Upper lobe of left lung (tissue), 6 donors: ENCODE measurements at regions not wholly inside any gene's neighbourhood (a gene's known extent, or its start where the extent isn't known, plus 50 kb on each side); places are given as distances from the start of the nearest gene placed in this dataset.
A peak's percentile ranks its signal among the peaks of the same experiment; 100 is the strongest.

Experiments
- ATAC-seq, 2 donors: fragments of 200-7000 bp; cut with Tn5 transposase; one replicate each; pipeline ENCODE4 v1.9.1; 2022; ENCODE audit warnings: mild to moderate bottlenecking in 2 of 2, moderate library complexity in 2 of 2; ENCODE audit not compliant: low FRiP score in 2 of 2
- DNase-seq, 2 donors: peaks; one replicate each; pipeline ENCODE4 v3.0.0-alpha.2; 2019 to 2020
- H3K27ac ChIP-seq, 4 donors: fragments of 200-600 bp; sonication (generic); one replicate each; pipeline ENCODE4 v1.5.1; 2016 to 2019
- H3K27me3 ChIP-seq, 4 donors: fragments of 200-600 bp; sonication (generic); one replicate each; pipeline ENCODE4 v1.5.1; 2017 to 2019
- H3K36me3 ChIP-seq, 4 donors: fragments of 200-600 bp; sonication (generic); one replicate each; pipeline ENCODE4 v1.5.1; 2016 to 2019
- H3K4me1 ChIP-seq, 4 donors: fragments of 200-600 bp; sonication (generic); one replicate each; pipeline ENCODE4 v1.5.1; 2018 to 2019
- H3K4me3 ChIP-seq, 4 donors: fragments of 200-600 bp; sonication (generic); one replicate each; pipeline ENCODE4 v1.5.1; 2017 to 2019; ENCODE audit warnings: mild to moderate bottlenecking in 2 of 4, moderate library complexity in 1 of 4
- H3K9me3 ChIP-seq, 4 donors: fragments of 200-600 bp; sonication (generic); one replicate each; pipeline ENCODE4 v1.5.1; 2018 to 2019
- CTCF ChIP-seq, 6 experiments: fragments of 450-650 bp in 4 of 6; fragments of 200-600 bp in 2 of 6; sonication (generic) in 2 of 6; IDR thresholded peaks; one replicate each; pipeline ENCODE4 v1.5.1; 2016 to 2019; ENCODE audit warnings: antibody characterized with exemption in 6 of 6
- EP300 ChIP-seq, 4 donors: sonication (generic); formaldehyde crosslinking; IDR thresholded peaks; one replicate each; pipeline ENCODE4 v1.5.1; 2017; ENCODE audit warnings: antibody characterized with exemption in 4 of 4, control low read depth in 2 of 4
- POLR2A ChIP-seq, 4 donors: fragments of 450-650 bp; IDR thresholded peaks; one replicate each; pipeline ENCODE4 v1.5.1; 2016 to 2017; ENCODE audit warnings: antibody characterized with exemption in 4 of 4, mild to moderate bottlenecking in 2 of 4
- POLR2AphosphoS5 ChIP-seq, 2 donors: sonication (generic); formaldehyde crosslinking; IDR thresholded peaks; one replicate each; pipeline ENCODE4 v1.5.1; 2017; ENCODE audit warnings: antibody characterized with exemption in 2 of 2
- WGBS, 2 donors: methylation state at CpG; one replicate each; pipeline ENCODE4 v1.1.5; 2017 to 2018; 5-methylcytosine and 5-hydroxymethylcytosine counted together
- donor health status: DM: no; HTN: no; CAD: no; lungs with moderate emphysema.
- donor health status: DM: no; HTN: yes; CAD: no; lungs with severe emphysema.

GRCh38 chr11:127995921-127996320, 591.4 kb downstream of the ETS1 start:
- no peak overlapping the region for H3K4me3 ChIP-seq
- H3K36me3 ChIP-seq, result no peaks in the 10 kb centered on the region
- no peak for ATAC-seq
- DNase-seq, result no peak
- no peak overlapping the region for H3K27ac ChIP-seq
- H3K9me3 ChIP-seq, result no peaks in the 10 kb centered on the region
- no peaks in the 10 kb centered on the region for H3K27me3 ChIP-seq
- WGBS, 2 donors, result 74 to 87% methylated on average over 3 of the region's 3 CpGs
- H3K4me1 ChIP-seq, result no peaks in the 10 kb centered on the region
- TF ChIP-seq CTCF (IDR thresholded peaks at IDR 0.05) (no peak), POLR2A (IDR thresholded peaks at IDR 0.05) (no peak), EP300 (IDR thresholded peaks at IDR 0.05) (no peak), POLR2AphosphoS5 (IDR thresholded peaks at IDR 0.05) (no peak)

- H3K27ac ChIP-seq, result no peak overlapping the region
- TF ChIP-seq CTCF (IDR thresholded peaks at IDR 0.05) (no peak), POLR2AphosphoS5 (IDR thresholded peaks at IDR 0.05) (no peak), EP300 (IDR thresholded peaks at IDR 0.05) (no peak), POLR2A (IDR thresholded peaks at IDR 0.05) (no peak)
- ATAC-seq, result no peak
- H3K4me1 ChIP-seq, result no peaks in the 10 kb centered on the region
- H3K36me3 ChIP-seq, result no peaks in the 10 kb centered on the region
- no peak overlapping the region for H3K4me3 ChIP-seq
- H3K27me3 ChIP-seq, result no peaks in the 10 kb centered on the region
- DNase-seq, result no peak
- H3K9me3 ChIP-seq, result no peaks in the 10 kb centered on the region
- WGBS, 2 donors, result 77% methylated on average over 4 of the region's 4 CpGs
These were observed 592.6 kb downstream of the ETS1 start for GRCh38 chr11:127994736-127995135.

GRCh38 chr11:127993788-127994187, 593.6 kb downstream of the ETS1 start:
- H3K4me3 ChIP-seq, result no peak overlapping the region
- peak in 1 of 2 donors; percentile 16 for ATAC-seq
- no peak for DNase-seq
- no peaks in the 10 kb centered on the region for H3K36me3 ChIP-seq
- no peaks in the 10 kb centered on the region for H3K9me3 ChIP-seq
- no peaks in the 10 kb centered on the region for H3K27me3 ChIP-seq
- WGBS, 2 donors, result 88 to 94% methylated on average over 6 to 7 of the region's 7 CpGs
- TF ChIP-seq CTCF (IDR thresholded peaks at IDR 0.05), result no peak
- no peak for TF ChIP-seq POLR2AphosphoS5 (IDR thresholded peaks at IDR 0.05)
- TF ChIP-seq EP300 (IDR thresholded peaks at IDR 0.05), result no peak
- no peak for TF ChIP-seq POLR2A (IDR thresholded peaks at IDR 0.05)
- H3K27ac ChIP-seq, result no peak overlapping the region
- no peaks in the 10 kb centered on the region for H3K4me1 ChIP-seq

- Histone ChIP-seq H3K9me3 (no peaks in the 10 kb centered on the region), H3K27ac (no peak overlapping the region), H3K4me1 (no peaks in the 10 kb centered on the region), H3K27me3 (no peaks in the 10 kb centered on the region), H3K36me3 (no peaks in the 10 kb centered on the region), H3K4me3 (no peak overlapping the region)
- ATAC-seq (no peak), DNase-seq (no peak)
- WGBS, 2 donors, result 87 to 90% methylated on average over 5 of the region's 5 CpGs
- no peak for TF ChIP-seq CTCF (IDR thresholded peaks at IDR 0.05)
- TF ChIP-seq POLR2AphosphoS5 (IDR thresholded peaks at IDR 0.05), result no peak
- no peak for TF ChIP-seq POLR2A (IDR thresholded peaks at IDR 0.05)
- no peak for TF ChIP-seq EP300 (IDR thresholded peaks at IDR 0.05)
These were observed 594.1 kb downstream of the ETS1 start for GRCh38 chr11:127993281-127993680.

GRCh38 chr11:127986073-127986472, 601.3 kb downstream of the ETS1 start:
- H3K4me3 ChIP-seq, result no peak overlapping the region
- TF ChIP-seq EP300 (IDR thresholded peaks at IDR 0.05), result no peak
- TF ChIP-seq POLR2A (IDR thresholded peaks at IDR 0.05), result no peak
- no peak for TF ChIP-seq POLR2AphosphoS5 (IDR thresholded peaks at IDR 0.05)
- TF ChIP-seq CTCF (IDR thresholded peaks at IDR 0.05), result no peak
- no peaks in the 10 kb centered on the region for H3K36me3 ChIP-seq
- H3K4me1 ChIP-seq, result no peaks in the 10 kb centered on the region
- WGBS, 2 donors, result 88% methylated on average over 4 of the region's 4 CpGs
- H3K9me3 ChIP-seq, result no peaks in the 10 kb centered on the region
- no peak overlapping the region for H3K27ac ChIP-seq
- ATAC-seq, result no peak
- no peaks in the 10 kb centered on the region for H3K27me3 ChIP-seq
- no peak for DNase-seq
